MM.1S (cell line): ENCODE measurements at regions not wholly inside any gene's neighbourhood (a gene's known extent, or its start where the extent isn't known, plus 50 kb on each side); places are given as distances from the start of the nearest gene placed in this dataset.
"Not testable (repeated sequence)": the region's sequence is repeated elsewhere in the genome, so short reads cannot be mapped to it uniquely, and the experiment has no call there.

ENCODE experiments used
- EZH2 ChIP-seq: fragments of 300-600 bp; sonication (generic); optimal IDR thresholded peaks from 2 replicates; pipeline ENCODE3; 2017; ENCODE audit warnings: low read depth, mild to moderate bottlenecking, antibody characterized with exemption, low read length, mixed read lengths
- TF ChIP-seq, protein P1 (sequence below): fragments of 300-600 bp; sonication (generic); IDR thresholded peaks from 2 replicates; pipeline ENCODE4 v1.5.1; 2016; ENCODE audit warnings: antibody characterized with exemption, low read length, mixed read lengths

DNA sequence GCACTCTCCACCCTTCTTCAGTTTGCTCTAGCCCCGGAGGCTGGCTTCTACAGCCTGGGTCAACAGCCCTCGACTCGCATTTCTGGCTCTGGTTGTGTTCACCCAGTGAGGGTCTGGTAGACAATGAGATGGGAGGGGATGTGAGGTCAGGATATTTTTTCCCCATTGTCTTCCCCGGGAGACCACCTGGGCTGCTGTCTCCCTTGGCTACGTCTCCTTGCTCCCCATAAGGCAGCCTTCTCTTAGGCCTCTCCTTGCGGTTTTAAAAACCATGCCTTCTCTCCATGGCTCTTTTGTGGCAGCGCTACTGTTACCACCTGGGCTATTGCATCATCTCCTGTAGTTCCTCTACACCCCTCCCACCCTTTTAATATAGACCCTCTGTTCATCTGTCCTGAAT, 327.6 kb upstream of the NOTCH2NLA start:
- TF ChIP-seq EZH2: not testable (repeated sequence)
- TF ChIP-seq, protein P1, sequence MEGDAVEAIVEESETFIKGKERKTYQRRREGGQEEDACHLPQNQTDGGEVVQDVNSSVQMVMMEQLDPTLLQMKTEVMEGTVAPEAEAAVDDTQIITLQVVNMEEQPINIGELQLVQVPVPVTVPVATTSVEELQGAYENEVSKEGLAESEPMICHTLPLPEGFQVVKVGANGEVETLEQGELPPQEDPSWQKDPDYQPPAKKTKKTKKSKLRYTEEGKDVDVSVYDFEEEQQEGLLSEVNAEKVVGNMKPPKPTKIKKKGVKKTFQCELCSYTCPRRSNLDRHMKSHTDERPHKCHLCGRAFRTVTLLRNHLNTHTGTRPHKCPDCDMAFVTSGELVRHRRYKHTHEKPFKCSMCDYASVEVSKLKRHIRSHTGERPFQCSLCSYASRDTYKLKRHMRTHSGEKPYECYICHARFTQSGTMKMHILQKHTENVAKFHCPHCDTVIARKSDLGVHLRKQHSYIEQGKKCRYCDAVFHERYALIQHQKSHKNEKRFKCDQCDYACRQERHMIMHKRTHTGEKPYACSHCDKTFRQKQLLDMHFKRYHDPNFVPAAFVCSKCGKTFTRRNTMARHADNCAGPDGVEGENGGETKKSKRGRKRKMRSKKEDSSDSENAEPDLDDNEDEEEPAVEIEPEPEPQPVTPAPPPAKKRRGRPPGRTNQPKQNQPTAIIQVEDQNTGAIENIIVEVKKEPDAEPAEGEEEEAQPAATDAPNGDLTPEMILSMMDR: not testable (repeated sequence)
